ENCODE measurements at regions not wholly inside any gene's neighbourhood (a gene's known extent, or its start where the extent isn't known, plus 50 kb on each side); places are given as distances from the start of the nearest gene placed in this dataset.

DNA sequence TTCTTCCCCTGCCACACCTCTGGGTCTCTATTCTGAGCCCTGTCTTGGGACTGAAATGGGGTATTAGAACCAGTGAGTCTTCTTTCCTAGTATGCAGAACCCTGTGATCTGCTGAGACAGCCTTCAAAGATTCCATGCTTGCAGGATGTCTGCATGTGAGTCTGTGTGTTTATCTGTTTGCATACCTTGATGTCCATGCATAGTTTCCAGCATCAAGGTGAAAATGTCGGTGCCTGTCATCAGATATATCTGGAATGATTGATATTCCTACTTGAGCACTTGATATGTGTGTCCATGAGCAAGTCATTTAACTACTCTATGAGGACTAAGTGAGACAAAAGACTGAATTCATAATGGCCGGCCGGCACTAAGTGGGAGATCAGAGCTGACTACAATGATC lies 117.0 kb upstream of the HS3ST1 start:
- H3K27me3 ChIP-seq (ENCODE audit: control insufficient read depth in 3 of 3, insufficient read depth in 3 of 3, low read length in 3 of 3): no peaks in the 10 kb centered on the region
- no peaks in the 10 kb centered on the region for H3K36me3 ChIP-seq (ENCODE audit: control insufficient read depth in 3 of 3, insufficient read depth in 2 of 3, low read depth in 1 of 3, low read length in 3 of 3)
- no peak for FAIRE-seq
- H3K4me1 ChIP-seq (ENCODE audit: control insufficient read depth in 3 of 3, insufficient read depth in 2 of 3, low read depth in 1 of 3, low read length in 2 of 3): peaks cover 3 to 24% (median 5%) of the 10 kb centered on the region in 3 donors
- H3K27ac ChIP-seq (ENCODE audit: low read depth in 1 of 3, low read length in 2 of 3): no peak overlapping the region
- WGBS, 3 donors: 82 to 91% (median 89%) methylated on average over 3 of the region's 3 CpGs
- DNase-seq: no peak
- H3K4me3 ChIP-seq (ENCODE audit: low read depth in 1 of 3, low read length in 3 of 3): no peak overlapping the region
- H3K9me3 ChIP-seq (ENCODE audit: control insufficient read depth in 2 of 2, insufficient read depth in 1 of 2, low read depth in 1 of 2, low read length in 1 of 2): no peaks in the 10 kb centered on the region

DNA sequence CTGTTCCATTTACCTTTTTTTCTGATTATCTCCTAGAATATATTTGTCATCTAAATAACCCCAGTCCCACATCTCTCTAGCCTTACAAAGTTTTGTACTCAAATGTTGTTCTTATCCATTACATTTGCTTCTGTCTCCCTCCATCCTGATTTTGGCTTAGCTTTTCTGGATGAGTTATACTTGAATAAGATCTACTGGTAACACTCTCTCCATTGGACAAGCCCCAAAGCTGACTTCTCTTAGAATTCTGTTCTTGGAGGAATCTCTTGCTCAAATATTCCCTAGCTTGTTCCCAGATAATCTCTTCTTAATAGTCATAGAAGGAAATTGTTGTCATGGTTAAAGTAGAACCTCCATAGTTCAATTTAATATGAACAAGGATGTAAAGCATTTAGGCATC lies 115.5 kb upstream of the HS3ST1 start:
- FAIRE-seq (no peak), DNase-seq (no peak)
- Histone ChIP-seq H3K4me3 (ENCODE audit: low read depth in 1 of 3, low read length in 3 of 3) (no peak overlapping the region), H3K4me1 (ENCODE audit: control insufficient read depth in 3 of 3, insufficient read depth in 2 of 3, low read depth in 1 of 3, low read length in 2 of 3) (peaks cover 3 to 20% (median 5%) of the 10 kb centered on the region in 3 donors), H3K27me3 (ENCODE audit: control insufficient read depth in 3 of 3, insufficient read depth in 3 of 3, low read length in 3 of 3) (no peaks in the 10 kb centered on the region), H3K27ac (ENCODE audit: low read depth in 1 of 3, low read length in 2 of 3) (peak overlapping the region; percentile 4 to 66 (median 55)), H3K9me3 (ENCODE audit: control insufficient read depth in 2 of 2, insufficient read depth in 1 of 2, low read depth in 1 of 2, low read length in 1 of 2) (no peaks in the 10 kb centered on the region), H3K36me3 (ENCODE audit: control insufficient read depth in 3 of 3, insufficient read depth in 2 of 3, low read depth in 1 of 3, low read length in 3 of 3) (no peaks in the 10 kb centered on the region)

DNA sequence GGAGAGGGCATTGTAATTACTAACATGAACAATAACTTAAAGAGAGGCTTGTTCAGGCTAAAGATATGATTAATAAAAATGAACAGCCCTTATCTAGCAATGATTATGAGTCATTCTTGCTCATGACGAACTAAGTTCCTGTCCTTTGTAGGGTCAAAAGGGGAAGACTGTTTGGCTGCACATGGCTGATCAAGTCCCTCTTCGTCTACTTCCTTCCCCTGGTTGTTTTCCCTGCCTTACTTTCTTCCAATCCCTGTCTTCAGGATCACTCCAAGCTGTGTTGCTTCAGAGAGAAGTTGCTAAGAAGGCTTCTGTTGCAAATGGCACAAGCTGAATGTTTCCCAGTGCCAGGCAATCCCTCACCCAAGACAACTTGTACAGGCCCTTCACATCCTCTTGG lies 115.0 kb upstream of the HS3ST1 start:
- Histone ChIP-seq H3K4me1 (ENCODE audit: control insufficient read depth in 3 of 3, insufficient read depth in 2 of 3, low read depth in 1 of 3, low read length in 2 of 3) (peaks cover 3 to 20% (median 5%) of the 10 kb centered on the region in 3 donors), H3K36me3 (ENCODE audit: control insufficient read depth in 3 of 3, insufficient read depth in 2 of 3, low read depth in 1 of 3, low read length in 3 of 3) (no peaks in the 10 kb centered on the region), H3K27ac (ENCODE audit: low read depth in 1 of 3, low read length in 2 of 3) (peak overlapping the region; percentile 4 to 66 (median 55)), H3K9me3 (ENCODE audit: control insufficient read depth in 2 of 2, insufficient read depth in 1 of 2, low read depth in 1 of 2, low read length in 1 of 2) (no peaks in the 10 kb centered on the region), H3K4me3 (ENCODE audit: low read depth in 1 of 3, low read length in 3 of 3) (no peak overlapping the region), H3K27me3 (ENCODE audit: control insufficient read depth in 3 of 3, insufficient read depth in 3 of 3, low read length in 3 of 3) (no peaks in the 10 kb centered on the region)
- FAIRE-seq (peak; percentile 91), DNase-seq (peak; percentile 60 to 89)
- WGBS, 3 donors: 7 to 26% (median 18%) methylated on average over 2 of the region's 2 CpGs

DNA sequence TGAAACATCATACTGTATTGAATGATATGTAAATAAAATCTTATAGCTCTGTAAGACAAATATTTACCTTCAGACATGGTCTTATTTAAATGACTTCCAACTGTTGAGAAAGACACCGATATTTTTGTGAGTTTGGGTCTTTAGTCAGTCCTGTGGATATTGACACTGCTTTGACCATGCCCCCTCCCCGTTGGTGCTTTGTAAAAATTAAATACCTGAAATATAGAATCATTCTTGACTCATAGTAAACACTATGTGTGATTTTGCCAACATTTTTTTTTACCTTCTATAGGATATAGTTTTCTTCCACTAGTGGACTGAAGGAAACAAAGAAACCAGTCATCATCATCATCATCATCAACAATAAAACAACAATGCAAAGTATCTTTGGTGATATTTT lies 114.3 kb upstream of the HS3ST1 start:
- 31 to 71% (median 56%) methylated on average over 2 of the region's 2 CpGs for WGBS, 3 donors
- H3K4me3 ChIP-seq (ENCODE audit: low read depth in 1 of 3, low read length in 3 of 3): no peak overlapping the region
- DNase-seq: no peak
- no peaks in the 10 kb centered on the region for H3K9me3 ChIP-seq (ENCODE audit: control insufficient read depth in 2 of 2, insufficient read depth in 1 of 2, low read depth in 1 of 2, low read length in 1 of 2)
- H3K27me3 ChIP-seq (ENCODE audit: control insufficient read depth in 3 of 3, insufficient read depth in 3 of 3, low read length in 3 of 3): no peaks in the 10 kb centered on the region
- FAIRE-seq: no peak
- H3K36me3 ChIP-seq (ENCODE audit: control insufficient read depth in 3 of 3, insufficient read depth in 2 of 3, low read depth in 1 of 3, low read length in 3 of 3): no peaks in the 10 kb centered on the region
- peaks cover 0 to 13% (median under 1%) of the 10 kb centered on the region in 3 donors for H3K4me1 ChIP-seq (ENCODE audit: control insufficient read depth in 3 of 3, insufficient read depth in 2 of 3, low read depth in 1 of 3, low read length in 2 of 3)
- no peak overlapping the region for H3K27ac ChIP-seq (ENCODE audit: low read depth in 1 of 3, low read length in 2 of 3)

DNA sequence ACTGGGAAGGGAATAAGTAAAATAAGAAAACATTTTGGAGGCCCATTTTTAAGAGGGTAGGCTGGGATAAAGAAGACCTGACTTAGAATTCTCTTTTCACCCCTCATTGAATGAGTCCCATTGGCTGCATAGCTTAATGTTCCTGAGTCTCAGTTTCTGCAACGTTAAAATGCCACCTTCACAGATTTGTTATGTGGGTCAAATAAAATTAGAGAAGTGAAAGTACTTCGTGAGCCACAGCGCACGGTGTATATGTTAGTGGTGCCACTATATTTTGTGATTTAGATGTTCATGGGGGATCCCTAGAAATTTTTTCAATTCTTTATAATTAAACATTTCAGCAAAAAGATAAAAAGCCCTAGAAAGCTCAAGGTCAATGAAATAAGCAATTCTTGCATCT lies 109.2 kb upstream of the HS3ST1 start:
- FAIRE-seq (no peak), DNase-seq (no peak)
- Histone ChIP-seq H3K9me3 (ENCODE audit: control insufficient read depth in 2 of 2, insufficient read depth in 1 of 2, low read depth in 1 of 2, low read length in 1 of 2) (no peaks in the 10 kb centered on the region), H3K36me3 (ENCODE audit: control insufficient read depth in 3 of 3, insufficient read depth in 2 of 3, low read depth in 1 of 3, low read length in 3 of 3) (no peaks in the 10 kb centered on the region), H3K4me3 (ENCODE audit: low read depth in 1 of 3, low read length in 3 of 3) (no peak overlapping the region), H3K4me1 (ENCODE audit: control insufficient read depth in 3 of 3, insufficient read depth in 2 of 3, low read depth in 1 of 3, low read length in 2 of 3) (peaks cover 0 to 6% (median 0%) of the 10 kb centered on the region in 3 donors), H3K27ac (ENCODE audit: low read depth in 1 of 3, low read length in 2 of 3) (no peak overlapping the region), H3K27me3 (ENCODE audit: control insufficient read depth in 3 of 3, insufficient read depth in 3 of 3, low read length in 3 of 3) (no peaks in the 10 kb centered on the region)
- WGBS, 3 donors: 60 to 75% (median 68%) methylated on average over 4 of the region's 4 CpGs

DNA sequence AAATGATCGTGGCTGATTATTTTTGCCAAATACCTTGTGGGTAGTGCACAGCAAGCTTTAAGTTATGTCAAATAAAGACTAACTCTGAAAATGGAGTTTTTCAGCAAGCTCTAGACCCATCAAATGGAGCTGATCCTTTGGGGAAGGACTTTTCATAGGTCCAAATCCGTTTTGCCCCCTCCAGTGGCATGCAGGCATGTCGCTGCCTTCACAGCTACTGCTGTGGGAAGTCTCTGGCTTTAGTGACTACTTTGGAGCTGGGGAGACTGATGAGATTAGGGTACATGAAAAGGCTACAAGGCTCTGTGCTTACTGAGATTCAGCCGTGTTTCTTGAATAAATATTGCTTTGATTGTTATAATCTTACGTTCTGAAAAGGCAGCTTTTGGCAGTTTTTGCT lies 106.6 kb upstream of the HS3ST1 start:
- Histone ChIP-seq H3K27me3 (ENCODE audit: control insufficient read depth in 3 of 3, insufficient read depth in 3 of 3, low read length in 3 of 3) (no peaks in the 10 kb centered on the region), H3K4me3 (ENCODE audit: low read depth in 1 of 3, low read length in 3 of 3) (no peak overlapping the region), H3K27ac (ENCODE audit: low read depth in 1 of 3, low read length in 2 of 3) (no peak overlapping the region), H3K36me3 (ENCODE audit: control insufficient read depth in 3 of 3, insufficient read depth in 2 of 3, low read depth in 1 of 3, low read length in 3 of 3) (no peaks in the 10 kb centered on the region), H3K4me1 (ENCODE audit: control insufficient read depth in 3 of 3, insufficient read depth in 2 of 3, low read depth in 1 of 3, low read length in 2 of 3) (peaks cover 0 to 10% (median 0%) of the 10 kb centered on the region in 3 donors), H3K9me3 (ENCODE audit: control insufficient read depth in 2 of 2, insufficient read depth in 1 of 2, low read depth in 1 of 2, low read length in 1 of 2) (peaks cover 0 to 3% of the 10 kb centered on the region in 2 donors)
- FAIRE-seq (no peak), DNase-seq (no peak)
- WGBS, 3 donors: 83 to 93% (median 84%) methylated on average over 5 of the region's 5 CpGs

DNA sequence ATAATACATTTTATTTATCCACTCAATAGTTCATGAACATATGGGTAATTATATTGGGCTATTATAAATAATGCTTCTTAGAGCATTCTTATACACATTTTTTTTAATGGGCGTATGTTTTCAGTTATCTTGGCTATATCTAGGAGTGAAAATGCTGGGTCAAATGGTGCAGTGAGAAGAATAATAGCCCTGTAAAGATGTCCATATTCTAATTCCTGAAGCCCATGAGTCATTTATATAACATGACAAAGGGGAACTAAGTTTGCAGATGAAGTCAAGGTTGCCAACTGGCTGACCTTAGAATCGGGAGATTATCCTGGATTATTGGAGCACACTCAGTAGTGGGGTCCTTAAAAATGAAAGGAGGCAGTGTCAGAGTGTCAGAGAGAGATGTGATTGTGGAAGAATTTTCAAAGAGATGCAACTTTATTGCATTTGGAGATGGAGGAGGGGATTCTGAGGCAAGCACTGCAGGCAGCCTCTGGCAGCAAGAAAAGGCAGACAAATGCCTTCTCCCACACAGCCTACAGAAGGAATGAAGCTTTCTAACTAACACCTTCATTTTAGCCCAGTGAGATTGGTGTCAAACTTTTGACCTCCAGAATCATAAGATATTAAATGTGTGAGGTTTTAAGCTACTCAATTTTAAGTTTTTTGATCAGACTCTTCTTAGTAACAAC lies 106.1 kb upstream of the HS3ST1 start:
- Histone ChIP-seq H3K27me3 (ENCODE audit: control insufficient read depth in 3 of 3, insufficient read depth in 3 of 3, low read length in 3 of 3) (no peaks in the 10 kb centered on the region), H3K9me3 (ENCODE audit: control insufficient read depth in 2 of 2, insufficient read depth in 1 of 2, low read depth in 1 of 2, low read length in 1 of 2) (peaks cover 0 to 4% of the 10 kb centered on the region in 2 donors), H3K4me1 (ENCODE audit: control insufficient read depth in 3 of 3, insufficient read depth in 2 of 3, low read depth in 1 of 3, low read length in 2 of 3) (peaks cover 0 to 13% (median 0%) of the 10 kb centered on the region in 3 donors), H3K27ac (ENCODE audit: low read depth in 1 of 3, low read length in 2 of 3) (no peak overlapping the region), H3K4me3 (ENCODE audit: low read depth in 1 of 3, low read length in 3 of 3) (no peak overlapping the region), H3K36me3 (ENCODE audit: control insufficient read depth in 3 of 3, insufficient read depth in 2 of 3, low read depth in 1 of 3, low read length in 3 of 3) (no peaks in the 10 kb centered on the region)
- 26 to 44% (median 42%) methylated on average over 2 of the region's 2 CpGs for WGBS, 3 donors
- DNase-seq: no peak
- FAIRE-seq: no peak

DNA sequence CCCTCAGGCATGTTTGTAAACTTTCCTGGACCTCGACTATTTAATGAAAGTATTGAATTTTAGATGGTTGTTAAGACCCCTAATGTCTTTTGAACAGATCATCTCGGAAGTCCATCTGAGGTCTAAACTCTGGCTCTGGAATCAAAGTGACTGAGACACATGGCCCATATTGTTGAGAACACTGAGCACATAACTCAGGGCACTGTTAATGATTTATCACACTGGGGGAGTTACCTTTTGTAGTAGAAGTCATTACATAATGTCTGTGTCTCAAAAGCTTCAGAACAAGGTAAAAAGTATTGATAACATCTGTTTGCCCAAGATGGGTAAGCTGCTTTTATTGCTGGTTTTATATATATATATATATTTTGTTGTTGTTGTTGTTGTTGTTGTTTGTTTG lies 103.4 kb upstream of the HS3ST1 start:
- FAIRE-seq (no peak), DNase-seq (peak; percentile 44 to 80)
- peaks cover 0 to 19% (median 0%) of the 10 kb centered on the region in 3 donors for H3K4me1 ChIP-seq (ENCODE audit: control insufficient read depth in 3 of 3, insufficient read depth in 2 of 3, low read depth in 1 of 3, low read length in 2 of 3)

More for the DNA sequence above, 103.4 kb upstream of the HS3ST1 start:
- 39 to 68% (median 53%) methylated on average over 2 of the region's 2 CpGs for WGBS, 3 donors
- Histone ChIP-seq H3K9me3 (ENCODE audit: control insufficient read depth in 2 of 2, insufficient read depth in 1 of 2, low read depth in 1 of 2, low read length in 1 of 2) (peaks cover 0 to 4% of the 10 kb centered on the region in 2 donors), H3K27ac (ENCODE audit: low read depth in 1 of 3, low read length in 2 of 3) (peak overlapping the region in 1 of 3 donors; percentile 24), H3K4me3 (ENCODE audit: low read depth in 1 of 3, low read length in 3 of 3) (no peak overlapping the region), H3K36me3 (ENCODE audit: control insufficient read depth in 3 of 3, insufficient read depth in 2 of 3, low read depth in 1 of 3, low read length in 3 of 3) (no peaks in the 10 kb centered on the region), H3K27me3 (ENCODE audit: control insufficient read depth in 3 of 3, insufficient read depth in 3 of 3, low read length in 3 of 3) (no peaks in the 10 kb centered on the region)

Measured in small intestine (tissue), 7 donors.